Hematopoietic multipotent progenitor cell treated with erythropoietin and hydrocortisone succinate and interleukin-3 and kit ligand, for 8 days (in vitro differentiated cells): ENCODE measurements at regions not wholly inside any gene's neighbourhood (a gene's known extent, or its start where the extent isn't known, plus 50 kb on each side); places are given as distances from the start of the nearest gene placed in this dataset.
"Not testable (repeated sequence)": the region's sequence is repeated elsewhere in the genome, so short reads cannot be mapped to it uniquely, and the experiment has no call there.

ENCODE experiments used
- DNase-seq: peaks from one replicate; pipeline ENCODE4 v3.0.0-alpha.2; 2015

DNA sequence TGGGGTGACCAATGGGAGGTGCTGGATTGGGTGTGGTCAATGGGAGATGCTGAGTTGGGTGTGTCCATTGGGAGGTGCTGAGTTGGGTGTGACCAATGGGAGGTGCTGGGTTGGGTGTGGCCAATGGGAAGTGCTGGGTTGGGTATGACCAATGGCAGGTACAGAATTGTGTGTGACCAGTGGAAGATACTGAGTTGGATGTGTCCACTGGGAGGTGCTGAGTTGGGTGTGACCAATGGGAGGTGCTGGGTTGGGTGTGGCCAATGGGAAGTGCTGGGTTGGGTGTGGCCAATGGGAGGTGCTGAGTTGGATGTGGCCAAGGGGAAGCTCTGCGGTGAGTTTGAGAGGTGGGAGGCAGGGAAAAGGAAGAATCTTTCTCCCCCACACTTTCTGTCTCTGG is 250.0 kb upstream of the PROK2 start:
- peak; percentile 46 for DNase-seq

GRCh38 chr3:72033666-72034428 is 248.9 kb upstream of the PROK2 start:
- no peak for DNase-seq

DNA sequence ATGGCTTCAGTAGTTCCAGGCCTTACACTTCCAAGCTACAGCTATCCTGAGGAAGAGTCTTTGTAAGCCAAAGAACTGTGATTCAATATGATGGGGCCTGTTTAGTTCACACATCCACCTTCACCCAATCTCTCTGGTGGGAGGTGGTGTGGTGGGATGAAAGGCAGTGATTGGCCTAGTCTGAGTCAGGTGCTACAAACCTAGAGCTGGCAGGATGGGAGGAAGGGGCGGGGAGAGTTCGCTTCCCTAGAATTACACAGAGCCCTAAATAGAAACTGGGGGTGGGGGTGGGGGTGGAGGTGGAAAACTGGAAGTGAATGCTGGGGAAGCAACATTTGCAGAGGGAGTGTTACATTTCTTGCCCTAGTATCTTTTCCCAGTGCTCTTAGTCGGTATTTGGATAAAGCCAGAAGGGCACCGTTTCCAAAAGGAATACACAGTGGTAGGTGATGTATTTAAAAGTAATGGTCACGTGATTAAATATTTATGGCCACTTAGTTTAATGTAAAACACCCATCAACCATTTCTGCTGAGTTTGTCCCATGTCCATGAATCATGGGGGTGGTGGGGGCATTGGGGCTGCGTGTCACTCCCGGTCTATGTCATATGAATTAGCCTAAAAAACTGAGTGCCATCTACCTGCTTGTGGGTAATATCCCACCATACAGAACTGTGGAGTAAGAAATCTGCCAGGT is 247.6 kb upstream of the PROK2 start:
- no peak for DNase-seq

GRCh38 chr3:72031581-72031980 is 246.6 kb upstream of the PROK2 start:
- DNase-seq, result no peak

GRCh38 chr3:72030296-72030695 is 245.3 kb upstream of the PROK2 start:
- DNase-seq, result not testable (repeated sequence)

GRCh38 chr3:72028726-72029125 is 243.8 kb upstream of the PROK2 start:
- not testable (repeated sequence) for DNase-seq

GRCh38 chr3:72028307-72028706 is 243.4 kb upstream of the PROK2 start:
- not testable (repeated sequence) for DNase-seq

- DNase-seq, result not testable (repeated sequence)
Measured at GRCh38 chr3:72027728-72028127, 242.8 kb upstream of the PROK2 start.

- DNase-seq, result no peak
Measured at GRCh38 chr3:72022027-72022426, 237.1 kb upstream of the PROK2 start.

- no peak for DNase-seq
Measured at GRCh38 chr3:72021531-72021930, 236.6 kb upstream of the PROK2 start.

GRCh38 chr3:72018343-72018984 is 233.5 kb upstream of the PROK2 start:
- DNase-seq, result peak; percentile 29

GRCh38 chr3:72017935-72018334 is 233.0 kb upstream of the PROK2 start:
- no peak for DNase-seq

GRCh38 chr3:72017311-72017710 is 232.4 kb upstream of the PROK2 start:
- no peak for DNase-seq

- DNase-seq, result no peak
Measured at GRCh38 chr3:72015463-72015862, 230.5 kb upstream of the PROK2 start.

DNA sequence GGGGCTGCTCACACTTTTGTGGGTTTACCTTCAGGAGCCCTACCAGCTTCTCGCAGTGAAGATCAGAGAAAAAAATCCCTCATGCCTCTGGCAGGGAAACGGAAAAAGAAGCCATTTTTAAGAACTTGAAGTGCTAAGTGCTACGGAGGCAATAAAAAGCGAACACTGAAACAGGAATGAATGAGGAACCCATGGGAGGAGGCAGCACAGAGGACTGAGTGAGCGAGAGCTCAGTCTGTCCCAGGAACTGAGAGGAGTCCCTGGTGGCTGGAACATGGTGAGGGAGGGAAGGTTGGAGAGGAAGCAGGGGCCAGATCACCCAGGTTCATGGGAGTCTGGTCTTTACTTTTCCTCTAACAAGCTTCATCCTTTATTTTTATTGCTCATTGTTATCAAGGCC is 228.1 kb upstream of the PROK2 start:
- DNase-seq, result no peak

DNA sequence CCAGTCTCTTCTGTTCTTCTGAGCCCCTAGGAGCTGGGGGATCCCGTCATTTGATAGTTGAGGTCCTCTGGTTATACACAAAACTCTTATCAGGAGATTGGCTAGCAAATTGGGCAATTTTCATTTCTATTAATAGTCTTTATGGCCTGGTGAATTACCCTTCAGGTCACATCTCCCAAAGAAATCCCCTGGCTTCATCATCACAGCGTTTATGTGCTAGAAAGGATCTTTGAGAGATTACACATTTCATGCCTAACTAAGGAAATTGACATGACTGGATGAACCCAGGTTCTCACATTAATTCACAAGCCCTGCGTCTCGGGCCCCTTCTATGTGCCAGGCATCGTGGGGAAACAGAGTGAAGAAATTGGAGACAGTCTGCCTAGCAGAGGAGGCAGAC is 227.4 kb upstream of the PROK2 start:
- no peak for DNase-seq

DNA sequence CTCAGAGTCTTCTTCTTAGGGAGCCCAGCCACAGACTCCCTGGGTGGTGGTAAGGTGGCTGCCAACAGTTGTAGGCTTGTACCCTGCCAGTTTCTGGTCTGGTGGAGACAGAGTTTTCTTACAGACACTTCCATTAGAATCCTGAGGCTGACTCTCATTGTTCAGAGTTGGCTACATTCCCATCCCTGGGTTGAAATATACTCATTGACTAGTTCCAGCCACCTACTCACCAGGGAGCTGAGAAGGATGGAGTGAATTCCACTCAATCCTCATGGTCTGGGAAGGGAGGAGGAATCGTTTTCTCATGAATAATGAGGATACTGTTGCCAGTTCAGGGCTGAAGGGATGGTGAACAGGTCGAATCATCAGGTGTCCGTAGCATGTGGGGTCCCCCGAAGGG is 226.5 kb upstream of the PROK2 start:
- no peak for DNase-seq

- DNase-seq, result no peak
Measured at GRCh38 chr3:72009851-72010443, 225.0 kb upstream of the PROK2 start.

DNA sequence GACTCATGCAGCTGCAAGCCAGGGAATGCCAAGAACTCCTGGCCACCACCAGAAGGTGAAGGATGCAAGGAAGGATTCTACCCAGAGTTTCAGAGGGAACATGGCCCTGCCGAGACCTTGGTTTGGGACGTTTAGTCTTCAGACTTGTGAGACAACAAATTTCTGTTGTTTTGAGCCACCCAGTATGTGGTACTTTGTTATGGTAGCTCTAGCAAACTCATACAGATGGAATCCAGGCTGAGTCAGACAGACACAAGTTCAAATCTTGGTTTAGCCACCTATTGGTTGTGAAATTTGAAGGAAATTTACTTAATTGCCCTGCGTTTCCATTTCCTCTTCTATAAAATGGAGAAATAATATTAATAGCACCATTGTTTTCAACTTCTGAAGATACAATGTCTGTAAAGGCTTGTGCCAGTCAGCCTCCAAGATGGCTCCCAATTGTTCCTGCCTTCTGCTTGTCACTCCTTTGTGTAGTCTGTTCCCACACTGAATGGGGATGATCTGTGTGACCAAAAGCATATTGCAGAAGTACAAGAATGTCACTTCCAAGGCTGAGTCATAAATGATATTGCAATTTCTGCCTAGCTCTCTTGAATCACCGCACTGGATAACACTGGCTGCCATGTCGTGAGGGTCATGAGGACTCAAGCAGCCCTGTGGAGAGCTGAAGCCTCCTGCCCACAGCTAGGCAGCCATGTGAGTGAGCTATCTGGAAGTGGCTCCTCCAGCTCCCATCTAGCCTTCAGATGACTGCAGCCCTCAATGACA is 223.5 kb upstream of the PROK2 start:
- DNase-seq, result no peak

DNA sequence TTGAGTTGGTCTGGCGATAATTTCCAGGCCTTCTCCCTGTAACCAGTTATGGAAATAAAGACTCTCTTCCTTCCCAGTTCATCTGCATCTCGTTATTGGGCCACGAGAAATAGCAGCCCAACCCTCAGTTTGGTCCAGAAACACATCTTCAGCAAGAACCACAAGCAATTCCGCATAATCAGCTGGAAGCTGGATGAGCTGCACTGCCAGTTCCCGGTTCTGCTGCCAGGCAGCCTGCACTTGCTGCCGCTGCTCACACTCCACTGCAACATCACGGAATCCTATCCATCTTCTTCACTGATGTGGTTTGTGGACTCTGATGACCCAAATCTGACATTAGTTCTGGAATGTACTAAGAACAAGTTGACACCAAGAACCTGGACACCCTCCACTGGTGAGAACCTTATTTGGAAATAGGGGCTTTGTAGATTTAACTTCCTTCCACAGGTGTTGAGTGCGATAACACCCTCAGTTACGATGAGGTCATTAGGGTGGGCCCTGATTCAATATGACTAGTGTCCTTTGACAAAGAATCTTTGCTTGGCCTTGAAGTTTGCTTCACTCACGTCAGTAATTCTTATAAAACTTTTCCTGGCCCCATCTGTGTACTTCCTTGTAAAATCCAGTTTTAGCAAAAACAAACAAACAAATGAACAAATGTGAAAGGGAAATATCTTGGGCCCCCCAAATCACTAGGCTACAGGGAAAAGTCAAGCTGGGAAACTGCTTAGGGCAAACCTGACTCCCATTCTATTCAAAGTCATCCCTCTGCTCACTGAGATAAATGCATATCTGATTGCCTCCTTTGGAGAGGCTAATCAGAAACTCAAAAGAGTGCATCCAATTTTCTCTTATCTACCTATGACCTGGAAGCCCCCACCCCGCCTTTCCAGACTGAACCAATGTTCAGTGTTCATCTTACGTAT is 221.9 kb upstream of the PROK2 start:
- no peak for DNase-seq

DNA sequence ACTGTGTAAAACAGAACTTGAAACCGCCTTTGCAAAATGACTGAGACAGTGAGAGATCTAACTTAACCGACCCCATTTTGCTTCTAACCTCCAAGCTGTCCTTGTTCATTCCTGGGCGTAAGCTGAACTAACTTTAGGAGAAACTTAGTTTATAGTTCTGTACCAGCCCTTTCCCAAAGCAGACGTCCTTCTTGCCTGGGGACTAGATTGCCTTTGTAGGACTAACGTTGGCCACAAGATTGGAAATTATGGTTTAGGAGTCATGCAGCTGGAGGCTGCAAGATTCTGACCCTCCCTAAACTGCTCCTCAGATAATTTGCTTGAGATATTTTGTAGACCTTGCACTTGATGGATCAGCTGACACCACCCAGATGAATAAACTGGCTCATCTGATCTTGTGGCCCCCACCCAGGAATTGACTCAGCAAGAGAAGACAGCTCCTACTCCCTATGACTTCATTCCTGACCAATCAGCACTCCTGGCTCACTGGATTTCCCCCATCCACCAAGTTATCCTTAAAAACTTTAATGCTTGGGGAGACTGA is 219.9 kb upstream of the PROK2 start:
- DNase-seq, result peak; percentile 10
